ENCODE measurements at regions not wholly inside any gene's neighbourhood (a gene's known extent, or its start where the extent isn't known, plus 50 kb on each side); places are given as distances from the start of the nearest gene placed in this dataset.
A peak's percentile ranks its signal among the peaks of the same experiment; 100 is the strongest.

DNA sequence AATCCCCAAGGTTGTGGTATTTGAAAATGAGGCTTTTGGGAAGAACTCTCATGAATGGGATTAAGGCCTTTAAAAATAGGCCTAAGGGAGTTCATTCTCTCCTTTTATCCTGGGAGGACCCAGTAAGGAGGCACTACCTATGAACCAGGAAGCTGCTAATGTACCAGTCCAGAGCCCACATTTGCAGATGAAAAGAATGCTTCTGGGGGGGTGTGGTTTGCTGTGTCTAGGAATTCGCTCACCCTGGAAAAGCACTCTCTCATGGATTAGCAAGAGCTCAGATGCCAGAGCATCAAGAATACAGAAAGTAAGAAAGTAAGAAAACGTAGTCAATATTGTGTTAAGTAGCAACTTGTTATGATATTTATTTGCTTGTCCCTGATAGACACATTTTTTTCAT lies 785.7 kb upstream of the GYPC start:
- Histone ChIP-seq H3K4me1 (ENCODE audit: low read depth) (no peaks in the 10 kb centered on the region), H3K36me3 (ENCODE audit: low read depth) (no peaks in the 10 kb centered on the region), H3K9me3 (no peaks in the 10 kb centered on the region), H3K4me3 (no peak overlapping the region)
- DNase-seq (no peak), ATAC-seq (no peak)
- intact Hi-C loops (cut with DNase I, micrococcal nuclease) = no loop called here
- TF ChIP-seq, protein P1, sequence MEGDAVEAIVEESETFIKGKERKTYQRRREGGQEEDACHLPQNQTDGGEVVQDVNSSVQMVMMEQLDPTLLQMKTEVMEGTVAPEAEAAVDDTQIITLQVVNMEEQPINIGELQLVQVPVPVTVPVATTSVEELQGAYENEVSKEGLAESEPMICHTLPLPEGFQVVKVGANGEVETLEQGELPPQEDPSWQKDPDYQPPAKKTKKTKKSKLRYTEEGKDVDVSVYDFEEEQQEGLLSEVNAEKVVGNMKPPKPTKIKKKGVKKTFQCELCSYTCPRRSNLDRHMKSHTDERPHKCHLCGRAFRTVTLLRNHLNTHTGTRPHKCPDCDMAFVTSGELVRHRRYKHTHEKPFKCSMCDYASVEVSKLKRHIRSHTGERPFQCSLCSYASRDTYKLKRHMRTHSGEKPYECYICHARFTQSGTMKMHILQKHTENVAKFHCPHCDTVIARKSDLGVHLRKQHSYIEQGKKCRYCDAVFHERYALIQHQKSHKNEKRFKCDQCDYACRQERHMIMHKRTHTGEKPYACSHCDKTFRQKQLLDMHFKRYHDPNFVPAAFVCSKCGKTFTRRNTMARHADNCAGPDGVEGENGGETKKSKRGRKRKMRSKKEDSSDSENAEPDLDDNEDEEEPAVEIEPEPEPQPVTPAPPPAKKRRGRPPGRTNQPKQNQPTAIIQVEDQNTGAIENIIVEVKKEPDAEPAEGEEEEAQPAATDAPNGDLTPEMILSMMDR (IDR thresholded peaks at IDR 0.05) = no peak

DNA sequence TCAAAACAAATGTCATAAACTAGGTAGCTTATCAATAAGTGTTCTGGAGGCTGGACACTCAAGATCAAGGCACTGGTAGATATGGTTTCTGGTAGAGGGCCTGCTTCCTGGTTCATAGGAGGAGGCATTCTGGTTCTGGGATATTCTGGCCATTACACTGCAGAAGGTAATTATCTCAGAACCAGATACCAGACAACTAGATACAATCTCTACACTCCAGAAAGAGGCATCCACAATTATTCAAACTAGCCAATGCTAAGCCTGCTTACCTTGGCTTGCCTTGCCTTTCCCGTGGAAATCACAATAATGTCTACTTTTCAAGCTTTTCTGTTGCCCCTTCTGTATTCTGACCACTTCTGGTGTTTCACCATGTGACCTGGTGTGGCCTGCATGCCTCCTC lies 785.2 kb upstream of the GYPC start:
- H3K4me3 ChIP-seq = no peak overlapping the region
- no peaks in the 10 kb centered on the region for H3K4me1 ChIP-seq (ENCODE audit: low read depth)
- intact Hi-C loops (cut with DNase I, micrococcal nuclease) = no loop called here
- H3K36me3 ChIP-seq (ENCODE audit: low read depth) = no peaks in the 10 kb centered on the region
- no peak for ATAC-seq
- no peak for DNase-seq
- H3K9me3 ChIP-seq = no peaks in the 10 kb centered on the region
- TF ChIP-seq, protein P1 (IDR thresholded peaks at IDR 0.05) = no peak

DNA sequence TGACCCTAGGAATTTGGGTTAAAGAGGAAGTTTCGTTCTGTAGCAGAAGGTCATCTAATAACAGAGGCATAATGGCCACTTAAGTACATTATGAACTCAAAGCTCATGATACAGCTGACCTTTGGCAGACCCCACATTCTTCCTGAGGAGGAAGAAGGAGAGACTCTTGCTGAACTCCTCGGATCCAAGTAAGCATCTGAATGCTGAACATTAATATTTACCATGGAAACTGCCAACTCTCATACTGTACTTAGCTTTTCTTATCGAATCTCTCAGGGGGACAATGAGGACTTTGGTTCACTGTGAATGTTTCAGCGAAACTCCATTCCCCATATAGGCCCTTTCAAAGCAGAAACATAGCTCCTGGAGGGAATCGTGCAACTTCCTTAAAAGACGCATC lies 781.4 kb upstream of the GYPC start:
- Histone ChIP-seq H3K4me1 (ENCODE audit: low read depth) (no peaks in the 10 kb centered on the region), H3K4me3 (no peak overlapping the region), H3K36me3 (ENCODE audit: low read depth) (no peaks in the 10 kb centered on the region), H3K9me3 (no peaks in the 10 kb centered on the region)
- TF ChIP-seq, protein P1 (IDR thresholded peaks at IDR 0.05) = no peak
- DNase-seq (no peak), ATAC-seq (no peak)
- intact Hi-C loops (cut with DNase I, micrococcal nuclease) = no loop called here

DNA sequence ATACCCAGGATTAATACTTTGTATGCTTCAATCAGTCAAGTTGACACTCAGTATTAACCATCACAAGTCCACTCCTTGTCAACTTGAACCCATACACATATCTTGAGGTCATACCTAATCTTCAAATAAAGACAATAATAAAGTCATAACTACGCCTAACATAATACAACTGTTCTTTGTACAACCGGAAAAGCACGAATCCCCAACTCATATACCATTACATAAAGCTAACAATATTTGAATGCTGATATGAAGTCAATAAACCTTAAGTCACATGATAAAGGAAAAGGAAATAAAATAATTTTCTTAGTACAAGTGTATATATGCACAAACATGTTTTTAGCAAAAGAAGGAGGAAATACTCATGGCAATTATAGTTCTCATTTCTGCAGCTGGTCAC lies 770.6 kb upstream of the GYPC start:
- ATAC-seq (peak; percentile 66), DNase-seq (peak in 1 of 3 donors; percentile 14)
- Histone ChIP-seq H3K4me3 (no peak overlapping the region), H3K36me3 (ENCODE audit: low read depth) (no peaks in the 10 kb centered on the region), H3K9me3 (peaks cover 23% of the 10 kb centered on the region), H3K4me1 (ENCODE audit: low read depth) (peaks cover 5% of the 10 kb centered on the region)
- intact Hi-C loops (cut with DNase I, micrococcal nuclease) = no loop called here
- TF ChIP-seq, protein P1 (IDR thresholded peaks at IDR 0.05) = no peak

DNA sequence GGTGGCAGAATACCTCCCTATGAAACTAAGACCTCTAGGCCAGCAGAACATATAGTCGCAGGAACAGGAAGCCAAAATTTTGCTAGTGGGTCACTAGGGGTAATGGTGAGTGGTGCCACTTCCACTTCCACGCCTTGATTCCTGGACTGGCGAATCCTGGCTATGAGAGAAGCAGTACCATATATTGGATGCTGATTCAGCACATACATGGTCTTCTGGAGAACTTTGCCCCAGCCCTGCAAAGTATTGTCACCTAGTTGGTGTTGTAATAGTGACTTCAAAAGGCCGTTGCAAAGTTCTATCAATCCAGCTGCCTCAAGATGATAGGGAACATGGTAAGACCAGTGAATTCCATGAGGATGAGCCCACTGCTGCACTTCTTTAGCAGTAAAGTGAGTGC lies 769.8 kb upstream of the GYPC start:
- TF ChIP-seq, protein P1 (IDR thresholded peaks at IDR 0.05) = no peak
- DNase-seq = no peak
- intact Hi-C loops (cut with DNase I, micrococcal nuclease) = no loop called here
- H3K4me3 ChIP-seq = no peak overlapping the region
- no peak for ATAC-seq
- peaks cover 25% of the 10 kb centered on the region for H3K9me3 ChIP-seq
- peaks cover 5% of the 10 kb centered on the region for H3K4me1 ChIP-seq (ENCODE audit: low read depth)
- no peaks in the 10 kb centered on the region for H3K36me3 ChIP-seq (ENCODE audit: low read depth)

DNA sequence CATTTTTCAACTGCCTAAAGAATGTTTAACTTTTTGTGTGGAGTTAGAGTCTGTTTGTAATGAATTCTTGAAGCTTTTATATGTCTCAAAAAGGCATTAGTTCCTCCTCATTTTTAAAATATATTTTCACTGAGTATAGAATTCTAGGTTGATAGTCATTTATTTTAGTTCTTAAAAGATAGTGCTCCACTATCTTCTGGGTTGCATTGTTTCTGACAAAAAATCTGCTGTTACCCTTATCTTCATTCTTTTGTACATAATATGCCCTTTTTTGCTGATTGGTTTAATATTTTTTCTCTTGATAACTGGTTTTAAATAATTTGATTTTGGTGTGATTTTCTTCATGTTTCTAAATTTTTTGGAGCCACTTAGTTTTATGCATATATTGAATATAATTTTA lies 754.7 kb upstream of the GYPC start:
- no peaks in the 10 kb centered on the region for H3K4me1 ChIP-seq (ENCODE audit: low read depth)
- no peak for ATAC-seq
- no peaks in the 10 kb centered on the region for H3K36me3 ChIP-seq (ENCODE audit: low read depth)
- no peak overlapping the region for H3K4me3 ChIP-seq
- TF ChIP-seq, protein P1 (IDR thresholded peaks at IDR 0.05) = no peak
- DNase-seq = no peak
- intact Hi-C loops (cut with DNase I, micrococcal nuclease) = no loop called here
- H3K9me3 ChIP-seq = no peaks in the 10 kb centered on the region

Measured in mucosa of descending colon (tissue), 3 donors.